Pulmonary artery endothelial cell (primary cell): ENCODE measurements at regions not wholly inside any gene's neighbourhood (a gene's known extent, or its start where the extent isn't known, plus 50 kb on each side); places are given as distances from the start of the nearest gene placed in this dataset.

Experiments used
- DNase-seq: peaks from one replicate; pipeline ENCODE4 v3.0.0-alpha.2; 2011; ENCODE audit warnings: low read depth, low spot score

DNA sequence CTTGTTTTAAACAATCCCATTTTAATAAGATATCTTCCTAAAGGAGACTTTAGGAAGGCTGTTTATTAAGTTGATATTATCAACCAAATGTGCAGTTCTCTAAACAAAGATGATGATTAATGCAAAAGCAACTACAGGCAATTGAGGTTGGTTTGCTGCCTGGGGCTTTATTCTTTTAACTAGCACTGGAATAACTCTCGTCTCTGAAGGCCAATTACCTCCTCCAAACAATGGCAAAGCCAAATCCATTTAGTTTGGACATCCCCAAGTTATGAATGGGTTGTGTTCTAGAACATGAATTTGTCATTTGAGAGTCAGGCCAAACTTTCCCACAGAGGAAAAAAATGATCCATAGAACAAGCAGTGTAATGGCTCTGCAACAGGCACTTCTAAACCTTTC lies 114.1 kb downstream of the SLC16A9 start:
- no peak for DNase-seq

- DNase-seq, result no peak
These were observed 115.9 kb downstream of the SLC16A9 start for GRCh38 chr10:59593768-59594167.

DNA sequence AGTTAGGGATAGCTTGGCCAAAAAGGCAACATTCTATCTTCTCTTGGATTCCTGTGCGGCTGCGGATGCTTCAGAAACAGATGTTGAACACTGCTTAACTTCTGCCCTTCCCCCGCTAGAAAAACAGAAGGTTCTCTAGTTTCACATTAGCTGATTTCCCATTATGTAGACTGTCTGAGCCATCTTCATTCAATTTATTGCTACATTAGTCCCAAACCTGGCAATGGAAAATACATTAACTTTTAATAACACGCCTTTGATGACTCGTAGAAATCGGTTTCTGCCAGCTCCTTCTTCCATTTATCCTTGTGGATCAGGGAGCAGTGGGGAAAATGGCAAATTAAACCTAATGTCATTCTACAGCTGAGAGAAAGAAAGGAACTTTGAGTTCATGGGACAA lies 119.9 kb downstream of the SLC16A9 start:
- no peak for DNase-seq

DNA sequence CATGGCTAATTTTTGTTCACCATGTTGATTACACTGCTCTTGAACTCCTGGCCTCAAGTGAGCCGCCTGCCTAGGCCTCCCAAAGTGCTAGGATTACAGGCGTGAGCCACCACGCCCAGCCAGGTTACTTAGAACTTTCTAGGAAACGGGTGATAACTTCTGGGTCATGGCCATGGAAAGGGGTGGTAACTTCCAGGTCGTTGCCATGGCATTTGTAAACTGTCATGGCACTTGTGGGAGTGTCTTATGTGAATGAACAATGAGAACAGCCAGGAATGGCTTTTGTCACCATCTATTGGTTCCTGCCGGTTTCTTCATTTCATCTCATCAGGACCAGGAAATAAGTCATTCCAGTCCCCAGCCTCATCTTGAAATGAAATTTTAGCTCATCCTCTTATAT lies 120.9 kb downstream of the SLC16A9 start:
- no peak for DNase-seq

DNA sequence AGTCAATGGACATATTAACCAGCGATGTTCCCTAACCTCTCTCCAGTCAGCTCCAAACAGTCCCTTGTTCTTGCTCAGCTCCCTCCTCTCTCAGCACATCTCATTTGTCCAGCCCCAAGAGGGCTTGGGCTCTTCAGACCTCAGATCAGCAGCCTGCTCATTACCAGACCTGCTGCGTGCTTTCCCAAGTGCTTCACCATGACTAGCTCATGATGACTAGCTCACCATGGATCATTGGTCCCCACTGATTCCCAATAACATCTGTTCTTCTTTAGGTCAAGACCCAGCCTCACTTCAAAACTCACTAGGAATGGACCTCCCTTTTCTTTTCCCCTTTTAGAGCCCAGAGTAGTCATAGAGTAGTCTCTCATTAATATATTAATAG lies 121.9 kb downstream of the SLC16A9 start:
- DNase-seq, result no peak

GRCh38 chr10:59587083-59587755 lies 122.4 kb downstream of the SLC16A9 start:
- DNase-seq, result no peak

- DNase-seq, result no peak
These were observed 123.2 kb downstream of the SLC16A9 start for GRCh38 chr10:59586407-59586891.

- DNase-seq, result no peak
These were observed 124.5 kb downstream of the SLC16A9 start for GRCh38 chr10:59585046-59585700.

DNA sequence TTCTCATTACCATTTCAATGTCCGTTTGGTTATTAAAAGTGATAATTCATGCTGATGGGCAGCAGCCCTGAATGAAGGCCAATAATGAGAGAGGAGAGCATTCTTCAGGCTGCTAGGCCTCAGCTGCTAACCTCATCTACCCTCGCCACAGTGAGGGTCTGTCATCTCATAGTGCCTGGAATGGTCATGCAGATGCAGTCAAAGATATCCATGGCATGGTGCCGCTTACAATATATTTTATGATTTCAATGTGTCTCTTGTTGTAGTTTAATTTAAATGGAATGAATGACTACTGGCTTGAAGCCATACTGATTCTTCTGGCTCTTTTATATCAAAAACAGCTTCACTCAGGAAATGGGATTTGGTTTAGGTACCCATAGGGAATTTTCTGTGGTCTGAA lies 126.9 kb downstream of the SLC16A9 start:
- DNase-seq, result no peak

DNA sequence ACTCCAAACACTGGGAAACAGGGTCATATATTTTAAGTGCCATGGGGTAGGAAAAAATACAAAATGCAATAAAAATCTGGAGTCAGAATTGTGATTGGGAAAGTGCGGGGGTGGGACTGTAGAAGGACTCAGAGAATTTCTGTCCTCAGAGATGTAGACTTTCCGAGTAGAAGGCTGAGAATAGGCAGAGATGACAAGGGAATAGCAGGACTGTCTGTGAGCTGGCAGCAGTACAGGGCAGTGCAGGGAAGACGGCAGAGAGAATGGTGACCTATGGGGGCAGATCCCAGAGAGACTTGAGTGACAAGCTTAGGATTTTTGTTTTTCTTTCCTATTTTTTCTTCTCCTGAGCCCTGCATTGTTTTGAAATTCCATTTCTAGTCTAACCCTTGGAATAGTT lies 127.6 kb downstream of the SLC16A9 start:
- no peak for DNase-seq

DNA sequence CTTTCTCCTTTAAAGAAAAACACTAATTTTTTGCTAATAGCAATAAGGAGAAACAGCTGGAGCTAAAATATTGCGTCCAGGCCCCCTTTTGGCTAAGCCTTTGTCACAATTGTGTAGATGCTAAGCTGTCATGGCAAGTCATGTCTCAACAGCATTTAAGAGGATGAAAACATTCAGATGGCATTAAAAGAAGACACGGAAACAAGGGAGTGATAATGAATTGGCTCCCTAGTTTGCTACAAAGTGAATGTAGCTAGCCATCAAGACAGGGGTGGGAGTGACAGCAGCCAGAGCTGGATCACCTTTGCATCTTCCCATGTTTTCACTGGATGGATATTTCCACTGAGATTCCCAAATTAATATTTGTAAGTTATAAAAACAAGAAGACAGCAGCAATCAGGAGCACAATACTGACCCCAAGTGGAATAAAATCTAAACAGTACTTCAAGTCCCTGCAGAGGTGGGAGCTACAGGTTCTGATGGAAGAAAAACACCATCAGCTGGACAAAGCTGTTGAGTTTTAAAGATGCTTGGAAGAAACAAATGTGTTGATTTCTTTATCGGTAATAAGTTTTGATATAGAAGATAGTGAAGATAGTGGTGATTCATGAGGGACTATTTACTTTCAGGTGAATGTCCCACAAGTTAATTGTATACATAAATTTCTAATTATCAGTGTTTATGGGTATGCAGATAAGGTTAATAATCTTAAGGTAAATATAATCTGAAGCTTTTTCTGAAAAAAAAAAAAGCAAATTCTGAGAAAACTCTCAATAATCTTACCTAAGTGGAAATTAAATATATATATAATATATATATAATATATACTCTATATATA lies 129.4 kb downstream of the SLC16A9 start:
- no peak for DNase-seq

DNA sequence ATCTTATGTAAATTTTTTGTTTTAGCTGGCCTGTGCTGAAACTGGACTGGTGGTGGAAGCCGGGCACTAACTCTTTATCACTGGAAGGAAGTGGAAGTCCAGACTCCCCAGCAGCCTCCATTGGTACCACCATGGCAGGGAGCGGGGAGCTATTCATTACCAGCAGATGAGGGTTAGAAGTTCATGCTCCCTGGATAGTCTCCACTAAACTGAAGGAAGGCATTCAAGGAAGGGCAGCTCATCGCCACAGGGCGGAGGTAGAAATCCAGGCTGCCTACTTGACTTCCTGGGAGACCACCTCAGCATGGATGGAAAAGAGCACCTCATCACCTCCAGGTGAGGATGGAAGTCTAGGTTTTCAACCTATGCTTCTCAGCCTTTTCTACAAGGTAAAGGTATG lies 130.9 kb downstream of the SLC16A9 start:
- no peak for DNase-seq

DNA sequence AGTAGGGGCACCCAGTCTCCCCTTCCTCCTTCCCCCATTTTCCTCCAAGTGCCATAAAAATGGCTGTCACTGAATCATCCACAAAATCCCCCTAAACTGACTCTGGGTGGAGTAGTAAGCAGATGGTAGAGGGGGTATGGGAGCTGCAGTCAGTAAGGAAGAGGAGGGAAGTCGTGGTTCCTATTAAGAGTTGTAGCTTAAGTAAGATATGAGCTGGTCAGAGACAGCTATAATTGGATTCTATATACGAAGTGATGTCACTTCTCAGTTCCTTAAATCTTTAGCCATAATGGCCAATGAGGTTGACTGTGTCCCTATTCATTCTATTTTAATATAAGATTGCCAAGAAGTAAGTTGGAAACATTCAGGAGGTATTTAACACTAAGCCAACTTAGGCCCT lies 131.7 kb downstream of the SLC16A9 start:
- DNase-seq, result no peak

GRCh38 chr10:59575269-59575668 lies 134.4 kb downstream of the SLC16A9 start:
- no peak for DNase-seq

- no peak for DNase-seq
These were observed 146.1 kb downstream of the SLC16A9 start for GRCh38 chr10:59563531-59563930.

DNA sequence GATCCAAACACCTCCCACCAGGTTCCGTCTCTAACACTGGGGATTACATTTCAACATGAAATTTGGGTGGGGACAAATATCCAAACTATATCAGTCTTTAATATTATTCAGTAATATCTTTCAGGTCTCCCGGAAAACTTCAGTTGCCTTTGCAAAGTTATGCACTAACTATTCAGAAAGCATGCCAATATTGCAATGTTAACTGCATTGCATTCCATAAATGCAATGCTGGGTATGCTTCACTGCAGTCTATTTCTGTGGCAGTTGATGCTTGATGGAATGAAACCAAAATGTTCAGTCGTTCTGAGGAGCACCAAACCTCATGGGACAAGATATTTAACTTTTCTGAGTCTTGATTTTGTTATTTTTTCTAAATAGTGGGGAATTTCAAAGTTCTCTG lies 147.5 kb downstream of the SLC16A9 start:
- DNase-seq, result no peak

GRCh38 chr10:59561477-59562121 lies 148.1 kb downstream of the SLC16A9 start:
- no peak for DNase-seq

GRCh38 chr10:59560990-59561389 lies 148.7 kb downstream of the SLC16A9 start:
- no peak for DNase-seq

- no peak for DNase-seq
These were observed 149.5 kb downstream of the SLC16A9 start for GRCh38 chr10:59560161-59560560.

DNA sequence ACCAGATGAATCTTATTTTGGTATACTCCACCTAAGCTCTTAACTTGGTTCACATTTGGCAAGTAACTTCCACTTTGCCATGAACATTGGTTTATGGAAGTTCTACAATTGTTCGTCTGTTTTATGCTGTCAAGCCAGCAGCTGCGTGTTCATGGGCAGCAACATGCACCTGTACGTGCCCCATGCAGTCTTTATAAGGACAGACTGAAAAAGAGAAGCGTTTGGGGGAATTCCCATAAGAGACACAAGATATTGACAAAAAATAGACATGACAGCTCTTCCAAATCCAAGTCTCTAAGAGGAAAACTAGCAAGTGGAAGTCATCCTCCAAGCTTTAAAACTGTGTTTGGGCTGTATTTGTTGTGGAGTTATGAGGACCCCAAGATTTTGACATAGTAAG lies 151.6 kb downstream of the SLC16A9 start:
- no peak for DNase-seq

DNA sequence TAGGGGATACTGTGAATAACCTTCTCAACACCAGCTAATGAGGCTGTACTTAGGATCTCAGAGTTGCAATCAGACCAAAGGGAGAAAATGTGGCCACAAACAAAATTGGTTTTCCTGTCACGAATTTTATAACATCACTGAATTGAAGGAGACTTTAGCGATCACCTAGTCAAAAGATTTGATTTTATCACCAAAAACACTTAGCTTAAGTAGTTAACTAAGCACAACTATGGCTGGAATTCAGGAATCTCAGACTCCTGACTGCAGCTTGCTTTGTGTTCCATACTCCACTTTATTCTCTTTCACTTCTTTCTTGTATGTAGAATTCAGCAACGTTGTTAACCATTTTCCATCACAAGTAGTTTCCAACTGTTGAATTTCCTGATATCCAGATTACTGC lies 152.0 kb downstream of the SLC16A9 start:
- no peak for DNase-seq

GRCh38 chr10:59557052-59557451 lies 152.6 kb downstream of the SLC16A9 start:
- DNase-seq, result no peak
